Brain microvascular endothelial cell (primary cell): ENCODE measurements at regions not wholly inside any gene's neighbourhood (a gene's known extent, or its start where the extent isn't known, plus 50 kb on each side); places are given as distances from the start of the nearest gene placed in this dataset.

ENCODE experiments used
- DNase-seq: peaks from one replicate; pipeline ENCODE4 v3.0.0-alpha.2; 2020
- H3K27ac ChIP-seq: fragments of 250-450 bp; sonication (Bioruptor Pico); 2 replicates; pipeline ENCODE4 v1.5.1; 2020; ENCODE audit warnings: mild to moderate bottlenecking, moderate library complexity
- H3K27me3 ChIP-seq: fragments of 250-450 bp; sonication (Bioruptor Pico); replicated peaks from 2 replicates; pipeline ENCODE4 v1.5.1; 2020; ENCODE audit warnings: mild to moderate bottlenecking
- H3K36me3 ChIP-seq: fragments of 250-450 bp; sonication (Bioruptor Pico); replicated peaks from 2 replicates; pipeline ENCODE4 v1.5.1; 2020; ENCODE audit warnings: mild to moderate bottlenecking
- H3K4me3 ChIP-seq: 2 replicates; pipeline ENCODE4 v1.5.1; 2011; ENCODE audit warnings: low read depth, mild to moderate bottlenecking, control low read depth, low read length, moderate library complexity
- in situ Hi-C: cut with HindIII; loops from 2 replicates; pipeline ENCODE4 v1.10.0; 2017; ENCODE audit warnings: low sequenced_read_pairs, low pct_ligation_motif_present
- TF ChIP-seq, protein P1 (sequence below): IDR thresholded peaks from 2 replicates; pipeline ENCODE4 v1.5.1; 2011; ENCODE audit warnings: low read depth, mild to moderate bottlenecking, moderate library complexity, low read length, control low read depth, inconsistent platforms; ENCODE audit errors: missing control alignments

- Histone ChIP-seq H3K36me3 (no peaks in the 10 kb centered on the region), H3K27ac (no peak overlapping the region), H3K4me3 (no peak overlapping the region), H3K27me3 (no peaks in the 10 kb centered on the region)
- TF ChIP-seq, protein P1, sequence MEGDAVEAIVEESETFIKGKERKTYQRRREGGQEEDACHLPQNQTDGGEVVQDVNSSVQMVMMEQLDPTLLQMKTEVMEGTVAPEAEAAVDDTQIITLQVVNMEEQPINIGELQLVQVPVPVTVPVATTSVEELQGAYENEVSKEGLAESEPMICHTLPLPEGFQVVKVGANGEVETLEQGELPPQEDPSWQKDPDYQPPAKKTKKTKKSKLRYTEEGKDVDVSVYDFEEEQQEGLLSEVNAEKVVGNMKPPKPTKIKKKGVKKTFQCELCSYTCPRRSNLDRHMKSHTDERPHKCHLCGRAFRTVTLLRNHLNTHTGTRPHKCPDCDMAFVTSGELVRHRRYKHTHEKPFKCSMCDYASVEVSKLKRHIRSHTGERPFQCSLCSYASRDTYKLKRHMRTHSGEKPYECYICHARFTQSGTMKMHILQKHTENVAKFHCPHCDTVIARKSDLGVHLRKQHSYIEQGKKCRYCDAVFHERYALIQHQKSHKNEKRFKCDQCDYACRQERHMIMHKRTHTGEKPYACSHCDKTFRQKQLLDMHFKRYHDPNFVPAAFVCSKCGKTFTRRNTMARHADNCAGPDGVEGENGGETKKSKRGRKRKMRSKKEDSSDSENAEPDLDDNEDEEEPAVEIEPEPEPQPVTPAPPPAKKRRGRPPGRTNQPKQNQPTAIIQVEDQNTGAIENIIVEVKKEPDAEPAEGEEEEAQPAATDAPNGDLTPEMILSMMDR, result no peak
- in situ Hi-C loops, result no loop called here
- DNase-seq, result no peak
Observed at GRCh38 chr5:40368200-40368599, 311.5 kb upstream of the PTGER4 start.

GRCh38 chr5:40367255-40367654 lies 312.5 kb upstream of the PTGER4 start:
- H3K4me3 ChIP-seq, result no peak overlapping the region
- no peaks in the 10 kb centered on the region for H3K27me3 ChIP-seq
- TF ChIP-seq, protein P1, result peak; percentile 50
- no peak overlapping the region for H3K27ac ChIP-seq
- in situ Hi-C loops, result no loop called here
- no peaks in the 10 kb centered on the region for H3K36me3 ChIP-seq
- peak; percentile 12 for DNase-seq

DNA sequence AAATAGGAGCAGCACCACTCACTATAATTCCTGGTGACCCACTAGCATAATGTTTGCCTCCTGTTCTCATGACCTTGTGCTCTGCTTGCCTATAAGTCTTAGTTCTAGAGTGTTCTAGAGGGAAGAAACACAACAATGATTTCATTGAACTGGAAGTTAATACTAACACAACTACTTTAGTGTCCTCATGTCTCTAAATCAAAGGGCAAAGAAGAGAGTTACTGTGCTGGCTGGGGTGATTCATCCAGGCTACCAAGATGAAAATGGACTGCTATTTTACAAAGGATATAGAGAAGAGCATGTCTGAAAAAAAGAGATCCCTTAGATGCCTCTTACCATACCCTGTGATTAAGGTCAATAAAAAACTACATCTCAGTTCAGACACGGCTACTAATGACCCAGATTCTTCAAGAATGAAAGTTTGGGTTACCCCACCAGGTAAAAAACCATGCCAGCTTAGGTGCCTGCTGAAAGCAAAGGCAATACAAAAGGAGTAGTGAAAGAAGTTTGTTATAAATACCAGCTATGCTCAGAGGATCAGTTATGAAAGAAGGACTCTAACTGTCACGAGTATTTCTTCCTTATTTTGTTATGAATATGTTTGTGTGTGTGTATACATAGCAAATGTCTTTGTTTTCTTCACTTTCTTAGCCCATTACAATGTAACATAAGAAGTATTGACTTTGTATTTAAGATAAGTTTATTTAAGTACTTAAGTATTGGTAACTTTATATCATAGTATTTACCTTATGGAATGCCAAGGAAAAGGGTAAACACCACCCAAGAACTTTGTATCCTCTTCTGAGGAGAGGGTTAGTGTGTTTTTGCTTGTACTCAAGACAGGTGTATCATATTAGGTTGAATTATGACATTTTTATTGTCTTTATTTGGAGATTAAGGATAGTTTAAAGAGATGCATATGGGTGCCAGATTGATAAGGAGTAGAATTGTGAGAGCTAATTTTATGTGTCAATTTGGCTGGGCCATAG lies 314.1 kb upstream of the PTGER4 start:
- H3K36me3 ChIP-seq, result no peaks in the 10 kb centered on the region
- no peak for DNase-seq
- TF ChIP-seq, protein P1, result no peak
- H3K4me3 ChIP-seq, result no peak overlapping the region
- in situ Hi-C loops, result no loop called here
- no peaks in the 10 kb centered on the region for H3K27me3 ChIP-seq
- H3K27ac ChIP-seq, result no peak overlapping the region

- in situ Hi-C loops, result no loop called here
- H3K27ac ChIP-seq, result no peak overlapping the region
- no peaks in the 10 kb centered on the region for H3K27me3 ChIP-seq
- TF ChIP-seq, protein P1, result no peak
- H3K36me3 ChIP-seq, result no peaks in the 10 kb centered on the region
- no peak overlapping the region for H3K4me3 ChIP-seq
- no peak for DNase-seq
Observed at GRCh38 chr5:40364441-40364840, 315.3 kb upstream of the PTGER4 start.

DNA sequence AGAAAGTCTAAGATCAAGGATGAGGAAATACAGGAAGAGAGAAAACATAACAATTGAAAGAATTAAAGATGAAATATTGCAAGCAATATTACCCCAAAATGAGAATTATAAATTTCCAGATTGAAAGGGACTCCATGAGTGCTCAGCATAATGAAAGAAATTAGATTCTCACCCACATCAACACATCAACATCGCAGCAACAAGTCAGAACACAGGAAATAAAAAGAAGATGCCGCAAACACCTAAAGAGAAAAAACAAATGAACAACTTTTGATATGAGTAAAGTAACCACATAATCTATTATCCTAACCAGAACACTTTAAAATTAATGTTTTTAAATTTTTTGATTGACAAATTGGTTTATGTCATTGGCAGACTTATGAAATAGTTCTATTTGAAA lies 318.3 kb upstream of the PTGER4 start:
- H3K4me3 ChIP-seq, result no peak overlapping the region
- no peak for DNase-seq
- no peaks in the 10 kb centered on the region for H3K27me3 ChIP-seq
- H3K27ac ChIP-seq, result no peak overlapping the region
- TF ChIP-seq, protein P1, result no peak
- no peaks in the 10 kb centered on the region for H3K36me3 ChIP-seq
- in situ Hi-C loops, result no loop called here
